HG03103 (cell line): ENCODE measurements at regions not wholly inside any gene's neighbourhood (a gene's known extent, or its start where the extent isn't known, plus 50 kb on each side); places are given as distances from the start of the nearest gene placed in this dataset.
"Not testable (repeated sequence)": the region's sequence is repeated elsewhere in the genome, so short reads cannot be mapped to it uniquely, and the experiment has no call there.

ENCODE experiments used
- ATAC-seq: cut with Tn5 transposase; IDR thresholded peaks from one replicate; pipeline ENCODE4 v1.9.1; 2021; ENCODE audit warnings: low read depth; ENCODE audit not compliant: unreplicated experiment

DNA sequence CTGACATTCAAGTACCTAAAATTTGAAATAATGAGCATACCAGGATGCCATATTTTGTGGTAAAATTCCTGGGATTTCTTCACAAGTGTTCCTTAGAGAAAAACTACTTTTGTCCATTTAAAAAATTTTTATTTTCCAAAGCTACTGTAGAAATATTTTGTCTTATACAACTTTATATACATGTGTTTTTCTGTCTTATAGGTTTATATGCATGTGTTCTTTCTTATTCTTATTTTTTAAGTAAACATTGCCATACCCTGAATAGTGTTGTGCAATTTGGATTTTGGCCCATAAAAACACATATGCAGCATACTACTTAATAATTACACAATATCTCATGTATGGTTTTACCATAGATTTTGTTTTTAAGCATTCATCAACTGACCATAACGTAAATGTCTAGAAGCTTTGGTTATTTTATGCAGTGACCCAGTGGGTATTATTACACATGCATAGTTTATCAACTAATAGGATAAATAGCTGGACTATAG, 1107.4 kb upstream of the SEL1L start:
- ATAC-seq, result no peak

DNA sequence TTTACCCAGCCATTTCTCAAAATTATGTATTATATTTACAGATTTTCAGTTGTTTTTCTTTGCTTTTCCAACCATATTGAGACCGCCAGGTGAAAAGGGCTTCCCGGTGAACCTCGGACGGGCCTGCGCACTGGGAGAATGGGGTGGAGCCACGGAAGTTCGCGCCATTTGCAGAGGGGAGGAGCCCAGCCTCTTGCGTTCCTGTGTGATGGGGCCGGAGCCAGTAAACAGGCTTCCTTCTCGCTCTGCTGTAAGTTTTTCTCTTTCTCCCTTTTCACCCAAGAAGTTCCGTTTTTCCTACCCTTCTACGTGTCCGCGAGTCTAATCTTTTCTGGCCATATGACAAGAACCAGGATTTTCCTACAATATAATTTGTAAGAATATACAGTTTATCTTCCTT, 1108.8 kb upstream of the SEL1L start:
- ATAC-seq, result no peak

DNA sequence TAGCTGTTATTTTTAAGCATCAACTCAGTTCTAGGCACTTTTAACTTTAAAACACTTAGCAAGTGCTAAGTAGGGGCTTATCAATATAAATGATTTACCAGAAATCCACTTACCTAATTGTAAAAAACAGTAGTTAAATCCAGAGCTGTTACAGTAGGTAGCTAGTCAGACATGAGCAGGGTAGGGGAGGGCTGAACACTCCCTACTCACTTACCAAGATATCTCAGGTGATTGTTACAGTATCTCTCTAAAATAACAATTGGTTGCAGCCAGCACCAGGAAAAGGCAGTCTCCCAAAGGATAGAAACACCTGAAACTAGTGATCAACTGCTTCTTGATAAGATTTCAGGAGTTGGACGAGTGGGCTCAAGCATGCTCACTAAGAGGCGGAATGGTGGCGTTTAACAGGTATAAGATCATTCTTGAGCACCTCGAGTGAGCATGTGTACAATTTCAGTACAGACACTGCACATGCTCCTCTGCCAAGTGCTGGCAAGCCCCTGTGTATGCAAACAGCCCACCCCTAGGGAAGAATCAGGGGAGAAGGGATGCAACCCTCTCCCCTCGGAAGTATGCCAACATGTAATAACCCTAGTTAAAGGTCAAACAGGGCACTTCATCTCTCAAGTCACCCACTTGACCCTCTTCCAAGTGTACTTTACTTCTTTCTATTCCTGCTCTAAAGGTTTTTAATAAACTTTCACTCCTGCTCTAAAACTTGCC, 1113.6 kb upstream of the SEL1L start:
- no peak for ATAC-seq

DNA sequence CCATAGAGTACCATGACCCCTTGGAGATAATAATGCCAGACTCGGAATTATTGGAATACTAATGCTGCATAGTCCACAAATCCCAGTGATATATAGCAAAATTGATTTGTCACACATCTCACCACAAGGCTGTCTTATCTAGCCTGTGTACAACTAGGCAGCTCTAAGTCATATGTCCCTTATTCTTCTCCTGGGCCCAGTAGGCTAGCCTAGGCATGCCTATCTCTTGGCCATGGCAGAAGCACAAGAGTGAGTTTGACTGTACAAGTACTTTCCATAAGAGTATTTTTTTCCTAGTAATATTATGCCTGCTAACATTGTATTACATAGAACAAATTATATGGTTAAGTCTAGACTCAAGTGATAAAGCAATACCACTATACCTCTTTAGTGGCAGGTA, 1122.1 kb upstream of the SEL1L start:
- ATAC-seq, result no peak

DNA sequence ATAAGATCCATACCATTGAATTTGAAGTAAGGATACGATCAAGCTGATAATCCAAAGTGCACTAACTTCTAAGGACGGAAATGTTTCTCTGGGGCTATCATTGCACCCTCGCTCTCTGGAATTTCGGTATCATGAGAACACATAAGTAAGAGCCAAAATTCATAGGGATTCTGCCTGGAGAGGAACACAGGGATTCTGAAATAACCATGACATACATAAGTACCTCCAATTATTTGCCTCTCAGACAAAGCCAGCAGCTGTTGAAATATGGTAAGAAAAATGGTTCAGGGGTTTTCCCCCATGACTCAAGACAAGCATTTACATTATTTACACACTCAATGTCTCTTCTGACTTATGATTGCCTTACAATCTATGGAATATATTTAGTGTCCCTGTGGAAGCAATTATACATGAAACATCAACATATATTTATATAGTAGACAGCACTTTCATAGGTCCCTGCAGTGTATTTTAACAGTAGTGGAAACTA, 1123.6 kb upstream of the SEL1L start:
- no peak for ATAC-seq

DNA sequence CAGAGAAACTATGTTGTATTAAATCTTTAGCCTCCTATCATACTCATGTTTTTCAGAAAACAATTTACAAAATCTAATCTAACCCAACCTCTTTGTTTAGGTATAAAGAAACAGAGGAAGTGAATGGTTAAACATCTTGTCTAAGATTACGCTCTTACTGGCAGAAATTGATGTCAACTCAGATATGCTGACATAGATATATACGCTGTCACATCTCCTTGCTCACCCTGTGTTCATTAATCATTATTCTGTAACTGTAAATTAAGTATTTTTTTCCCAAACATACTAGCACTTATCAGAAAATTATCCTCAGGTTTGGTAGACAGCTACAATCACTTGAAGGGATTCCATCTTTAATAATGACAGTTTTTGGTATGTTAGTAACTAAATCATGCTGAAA, 1127.6 kb upstream of the SEL1L start:
- no peak for ATAC-seq

DNA sequence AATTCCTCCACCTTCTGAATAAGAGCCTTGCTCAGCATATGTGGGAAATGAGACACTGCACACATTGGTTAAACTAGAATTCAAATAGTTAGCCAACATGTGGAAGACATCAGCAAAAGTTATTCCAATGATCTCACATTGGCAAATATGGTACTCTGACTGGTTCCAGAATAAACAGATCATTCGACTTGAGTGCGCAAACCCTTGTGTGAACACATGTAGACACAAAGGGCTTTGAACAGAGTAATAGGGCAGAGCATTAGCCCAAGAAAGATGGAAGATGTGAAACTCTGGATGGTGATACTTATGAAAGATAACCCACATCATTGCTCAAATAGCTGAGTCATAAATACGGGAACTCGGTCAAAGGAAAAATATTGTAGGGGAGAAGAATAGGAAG, 1133.4 kb upstream of the SEL1L start:
- ATAC-seq, result no peak

DNA sequence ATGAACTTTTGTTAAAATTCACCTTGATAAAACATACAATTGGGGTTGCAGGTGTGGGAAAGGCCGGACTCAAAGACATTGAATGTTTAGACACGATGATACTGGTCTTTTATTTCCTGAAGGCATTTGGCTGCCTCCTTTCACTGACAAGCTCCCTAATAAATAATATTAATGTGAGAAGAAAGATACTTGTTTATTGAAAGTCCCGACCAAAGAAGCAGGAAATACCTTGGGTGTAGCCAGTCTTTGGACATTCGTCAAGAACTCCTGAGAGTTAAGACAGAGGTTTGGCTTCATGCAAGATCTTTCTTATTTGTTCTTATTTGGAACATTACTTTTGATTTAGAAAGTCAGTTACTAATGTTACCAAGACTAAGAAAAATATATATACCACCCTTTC, 1133.8 kb upstream of the SEL1L start:
- no peak for ATAC-seq

DNA sequence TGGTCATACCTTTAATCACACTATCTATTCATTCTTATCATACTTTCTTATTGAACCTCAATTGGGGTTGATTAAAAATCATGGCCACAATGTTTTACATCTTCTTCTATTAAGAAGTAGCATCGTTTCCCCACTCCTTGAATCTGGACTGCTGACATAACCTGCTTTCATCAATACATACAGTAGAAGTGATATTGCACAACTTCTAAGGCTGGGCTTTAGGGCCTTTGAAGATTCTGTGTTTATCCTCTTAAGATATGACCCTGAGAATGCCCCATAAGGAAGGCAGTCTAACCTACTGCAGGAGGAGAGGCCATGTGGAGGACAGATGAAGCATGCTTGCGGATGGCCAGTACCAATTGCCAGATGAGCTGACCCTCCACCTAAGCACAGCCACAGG, 1142.8 kb upstream of the SEL1L start:
- no peak for ATAC-seq

DNA sequence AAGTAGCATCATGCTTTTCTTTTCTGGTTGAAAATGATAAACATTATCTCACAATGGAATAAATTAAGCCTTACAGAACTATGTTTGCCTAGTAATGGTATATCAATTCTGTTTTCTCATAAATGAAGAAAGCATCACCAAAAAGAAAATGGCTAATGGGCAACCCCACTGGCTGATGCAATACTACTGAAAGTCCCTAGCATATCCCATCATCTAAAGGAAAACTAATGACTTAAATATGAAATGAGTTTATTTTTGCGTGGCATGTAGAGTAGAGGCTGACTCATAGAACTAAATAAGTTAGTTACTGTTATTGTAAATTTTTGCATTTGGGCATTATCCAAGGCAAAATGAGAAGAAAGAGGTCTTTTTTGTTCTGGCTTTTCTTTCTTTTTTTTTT, 1156.3 kb upstream of the SEL1L start:
- no peak for ATAC-seq

DNA sequence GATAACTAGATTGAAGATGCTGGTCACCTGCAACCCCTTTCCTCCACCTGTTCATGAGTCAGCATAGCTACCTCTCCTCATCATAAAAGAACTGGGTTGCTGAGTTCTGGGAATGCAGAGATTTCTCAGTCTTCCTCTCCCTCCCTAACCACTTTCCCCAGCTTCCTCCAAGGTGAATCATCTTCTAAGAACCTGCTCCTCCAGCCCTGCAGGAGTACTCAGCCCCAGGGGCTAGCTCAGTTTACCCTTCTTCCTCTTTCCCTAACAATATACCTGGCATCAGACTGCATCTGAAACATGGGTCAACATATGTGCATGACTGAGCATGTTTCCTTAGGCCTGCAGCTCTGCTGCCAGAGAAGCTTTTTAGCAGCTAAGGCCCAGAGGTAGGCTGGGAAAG, 1157.5 kb upstream of the SEL1L start:
- ATAC-seq, result not testable (repeated sequence)

DNA sequence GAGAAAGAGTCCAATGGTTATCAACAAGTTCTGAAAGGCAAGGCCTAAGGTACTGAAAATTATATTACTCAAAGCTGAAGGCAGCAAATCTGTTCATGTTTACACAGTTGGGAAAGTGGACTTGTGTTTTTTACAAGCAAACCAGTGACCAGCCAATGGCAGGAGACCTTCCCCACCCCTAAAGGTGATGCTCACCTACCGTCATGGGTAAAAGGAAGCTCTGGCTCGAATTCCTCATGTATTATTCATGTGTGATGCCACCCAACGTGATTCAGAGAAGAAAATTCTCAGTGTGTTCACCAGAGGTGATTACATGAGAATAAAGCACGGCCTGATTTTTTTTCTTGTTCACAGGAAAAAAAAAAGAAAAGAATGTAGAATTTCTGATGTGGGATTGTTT, 1161.2 kb upstream of the SEL1L start:
- ATAC-seq, result no peak

DNA sequence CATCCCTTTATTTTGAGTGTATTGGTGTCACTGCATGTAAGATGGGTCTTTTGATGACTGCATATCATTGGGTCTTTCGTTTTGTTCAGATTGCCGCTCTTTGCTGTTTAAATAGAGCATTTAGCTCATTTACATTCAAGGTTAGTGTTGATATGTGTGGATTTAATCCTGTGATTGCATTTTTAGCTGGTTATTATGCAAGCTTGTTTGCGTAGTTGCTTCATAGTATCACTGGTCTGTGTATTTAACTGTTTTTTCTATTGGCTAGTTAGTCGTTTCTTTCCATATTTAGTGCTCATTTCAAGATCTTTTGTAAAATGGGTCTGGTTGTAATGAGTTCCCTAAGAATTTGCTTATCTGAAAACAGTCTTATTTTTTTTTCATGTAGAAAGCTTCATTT, 1170.6 kb upstream of the SEL1L start:
- no peak for ATAC-seq

DNA sequence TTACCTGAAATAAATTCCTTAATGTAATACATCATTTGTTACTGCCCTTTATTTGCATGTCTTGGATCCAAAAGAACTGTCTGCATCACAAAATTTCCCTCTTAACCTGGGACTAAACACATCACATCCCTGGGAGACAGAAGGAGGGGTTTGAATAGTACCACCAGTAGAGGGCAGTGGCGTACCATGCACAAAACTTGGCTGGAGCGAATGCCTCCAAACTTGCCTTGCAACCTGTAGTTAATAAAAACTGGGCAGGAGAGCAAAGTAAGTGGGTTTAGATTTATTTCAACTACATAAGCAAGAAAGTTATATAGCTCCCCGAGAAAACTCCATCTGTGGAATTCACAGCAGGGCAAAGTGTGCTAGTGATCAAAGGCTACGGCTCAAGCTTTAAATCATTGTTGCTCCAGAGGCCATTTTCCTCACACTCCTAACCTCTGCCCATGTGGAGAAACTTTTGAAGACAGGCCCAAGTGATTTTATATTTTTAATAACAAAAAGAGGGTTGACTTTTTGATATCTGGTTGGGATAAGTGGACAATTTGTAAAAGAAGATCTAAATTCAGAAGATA, 1176.7 kb upstream of the SEL1L start:
- ATAC-seq, result no peak

DNA sequence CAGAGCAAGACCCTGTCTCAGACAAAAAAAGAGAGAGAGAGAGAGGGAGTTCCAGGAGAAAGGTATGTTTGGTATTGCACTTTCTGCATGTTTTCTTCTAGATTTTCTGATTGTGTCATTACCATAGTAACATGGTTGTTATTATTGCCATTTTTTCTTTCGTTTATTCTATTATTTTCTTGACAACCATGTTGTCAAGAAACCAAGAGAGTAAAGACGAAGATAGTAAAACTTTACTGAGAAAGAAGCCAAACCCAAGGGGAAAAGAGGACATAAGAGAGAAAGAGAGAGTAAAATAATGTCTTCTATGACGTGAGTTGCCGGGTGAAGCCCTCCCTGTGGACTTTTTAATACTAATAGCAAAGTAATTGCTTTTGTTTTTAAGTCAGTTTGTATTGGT, 1186.0 kb upstream of the SEL1L start:
- no peak for ATAC-seq

DNA sequence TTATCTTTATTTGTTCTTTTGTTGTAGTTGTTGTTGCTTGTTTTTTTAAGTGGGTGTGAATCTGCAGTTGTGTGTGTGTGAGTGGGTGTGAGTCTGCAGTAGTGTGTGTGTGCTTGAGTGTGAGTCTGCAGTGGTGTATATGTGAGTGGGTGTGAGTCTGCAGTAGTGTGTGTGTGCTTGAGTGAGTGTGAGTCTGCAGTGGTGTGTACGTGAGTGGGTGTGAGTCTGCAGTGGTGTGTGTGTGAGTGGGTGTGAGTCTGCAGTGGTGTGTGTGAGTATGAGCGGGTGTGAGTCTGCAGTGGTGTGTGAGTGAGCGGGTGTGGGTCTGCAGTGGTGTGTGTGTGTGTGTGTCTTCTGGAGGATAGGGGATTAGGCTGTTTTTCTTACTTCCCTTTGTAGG, 1186.8 kb upstream of the SEL1L start:
- no peak for ATAC-seq

DNA sequence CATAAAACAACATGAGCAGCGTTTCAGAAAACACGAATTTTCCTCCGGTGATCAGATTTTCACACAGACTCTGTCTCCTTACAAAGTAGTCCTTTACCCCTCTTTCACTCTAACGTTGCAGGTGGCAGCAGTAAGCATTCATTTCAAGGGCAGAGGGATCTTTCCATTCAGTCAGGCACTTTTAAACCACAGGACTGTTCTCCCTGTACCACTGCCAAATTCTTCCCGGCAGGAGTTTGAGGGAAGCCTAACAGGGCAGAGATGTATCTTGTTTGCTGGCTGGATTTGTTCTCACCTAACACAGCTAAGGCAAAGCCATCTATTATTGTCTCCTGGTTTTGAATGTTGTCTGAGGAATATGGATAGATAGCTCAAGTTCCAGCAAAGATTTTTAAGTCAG, 1187.3 kb upstream of the SEL1L start:
- no peak for ATAC-seq

DNA sequence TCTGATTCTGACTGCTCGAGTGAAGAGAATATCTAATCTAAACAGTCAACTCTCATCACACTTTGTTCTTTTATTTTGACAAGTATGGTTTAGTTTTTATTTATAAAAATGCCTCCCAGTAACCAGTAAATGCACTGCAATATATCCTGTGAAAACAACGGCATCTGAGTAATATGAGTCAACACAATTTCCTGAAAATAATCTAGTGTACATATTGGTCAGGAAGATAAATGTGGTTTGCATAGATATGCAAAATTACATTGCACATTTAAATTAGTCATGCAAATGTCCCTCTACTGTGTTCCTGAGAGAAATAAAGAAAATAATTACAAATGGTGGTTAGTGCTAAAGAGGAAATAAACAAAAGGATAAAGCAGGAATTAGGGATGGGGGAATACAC, 1190.7 kb upstream of the SEL1L start:
- no peak for ATAC-seq

DNA sequence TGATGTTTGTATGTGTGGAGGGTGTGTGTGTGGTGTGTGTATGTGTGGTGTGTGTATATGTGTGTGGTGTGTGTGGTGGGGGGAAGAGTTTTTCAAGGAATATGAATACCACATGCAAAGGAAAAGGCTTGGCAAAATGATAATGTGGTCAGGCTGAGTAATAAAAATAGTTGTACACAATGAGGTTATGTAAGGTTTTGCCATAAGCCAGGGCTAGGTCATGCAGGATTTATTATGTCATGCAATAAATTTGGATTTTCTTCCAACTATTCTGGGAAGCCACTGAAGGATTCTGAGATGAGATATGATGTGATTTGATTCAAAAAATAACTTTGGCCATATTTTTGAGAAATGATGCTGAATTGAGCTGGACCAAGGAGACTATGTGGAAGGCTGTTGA, 1191.6 kb upstream of the SEL1L start:
- no peak for ATAC-seq

DNA sequence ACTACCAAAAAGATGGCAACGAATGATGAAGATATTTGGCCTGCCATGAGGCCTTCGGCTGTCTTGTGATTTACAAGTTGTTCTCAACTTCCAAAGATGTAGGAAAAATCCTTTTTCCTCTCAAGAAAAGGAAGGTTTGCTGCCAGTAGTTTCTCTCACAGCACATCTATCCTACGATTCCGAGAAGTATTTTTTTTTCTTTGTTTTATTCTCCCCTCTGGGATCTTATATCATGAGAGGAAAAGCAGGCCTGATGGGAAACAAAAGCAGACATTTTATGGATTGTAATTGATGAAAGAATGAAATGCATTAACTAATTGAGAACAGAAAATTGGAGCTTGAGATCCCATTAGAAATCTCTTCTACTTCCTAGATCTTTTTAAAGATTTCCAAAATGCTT, 1197.9 kb upstream of the SEL1L start:
- ATAC-seq, result no peak

DNA sequence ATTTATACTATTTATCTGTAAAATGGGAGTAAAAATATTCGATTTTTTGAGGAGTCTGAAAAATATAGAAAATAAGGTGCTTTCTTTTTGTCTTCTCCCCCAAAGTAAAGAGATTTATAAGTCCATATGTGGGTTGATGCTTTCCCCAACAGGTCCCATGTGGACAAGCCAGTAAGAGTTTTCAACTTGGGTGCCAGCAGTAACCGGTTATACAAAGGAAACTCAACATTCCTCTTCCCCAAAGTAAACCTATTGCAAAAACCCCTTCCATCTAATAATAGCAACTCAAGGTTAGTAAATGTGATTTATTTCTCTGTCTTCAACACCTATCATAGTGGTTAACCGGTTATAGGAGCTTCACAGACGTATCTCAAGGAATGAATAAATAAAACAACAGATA, 1206.9 kb upstream of the SEL1L start:
- no peak for ATAC-seq

DNA sequence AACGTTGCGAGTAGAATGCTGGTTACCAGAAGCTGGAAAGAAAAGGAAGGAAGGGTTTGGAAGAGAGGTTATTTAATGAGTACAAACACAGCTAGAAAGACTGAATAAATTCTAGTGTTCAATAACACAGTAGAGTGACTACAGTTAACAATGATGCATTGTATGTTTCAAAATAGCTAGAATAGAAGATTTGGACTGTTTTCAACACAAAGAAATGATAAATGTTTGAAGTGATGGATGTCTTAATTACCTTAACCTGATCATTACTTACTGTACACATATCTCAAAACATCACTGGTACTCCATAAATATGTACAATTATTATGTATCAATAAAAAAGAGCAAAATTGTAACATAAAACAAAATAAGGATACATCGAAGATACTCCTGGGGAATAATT, 1221.8 kb upstream of the SEL1L start:
- ATAC-seq, result no peak
